ENCODE measurements at regions not wholly inside any gene's neighbourhood (a gene's known extent, or its start where the extent isn't known, plus 50 kb on each side); places are given as distances from the start of the nearest gene placed in this dataset.

DNA sequence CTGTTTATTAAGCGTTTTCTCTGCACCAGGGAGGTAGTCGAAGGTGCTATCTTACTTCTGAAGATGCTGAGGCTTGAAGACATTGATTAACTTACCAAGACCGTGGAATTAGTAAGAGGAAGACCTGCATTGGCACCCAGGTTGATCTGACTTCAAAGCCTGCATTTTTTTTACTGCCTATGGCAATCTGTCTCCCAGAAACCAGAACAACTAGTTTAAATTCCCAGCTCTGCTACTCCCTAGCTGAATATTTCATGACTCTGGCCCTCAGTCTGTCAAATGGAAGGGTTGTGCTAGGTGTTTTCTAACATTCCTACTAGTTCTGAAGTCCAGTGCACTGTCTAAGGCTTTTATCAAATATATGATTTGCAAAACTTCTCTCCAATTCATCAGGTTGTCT, 52.0 kb upstream of the GRAMD1B start:
- Histone ChIP-seq H3K27me3 (ENCODE audit: control insufficient read depth, insufficient read depth, low read length) (no peaks in the 10 kb centered on the region), H3K4me3 (ENCODE audit: low read length) (no peak overlapping the region), H3K4me1 (ENCODE audit: control insufficient read depth, insufficient read depth, low read length) (no peaks in the 10 kb centered on the region), H3K9ac (ENCODE audit: low read length) (no peak overlapping the region), H3K9me3 (ENCODE audit: control insufficient read depth, low read length) (no peaks in the 10 kb centered on the region), H3K36me3 (ENCODE audit: control insufficient read depth, insufficient read depth, low read length) (no peaks in the 10 kb centered on the region)

GRCh38 chr11:123377355-123377754, 52.7 kb upstream of the GRAMD1B start:
- no peaks in the 10 kb centered on the region for H3K9me3 ChIP-seq (ENCODE audit: control insufficient read depth, low read length)
- no peaks in the 10 kb centered on the region for H3K4me1 ChIP-seq (ENCODE audit: control insufficient read depth, insufficient read depth, low read length)
- H3K9ac ChIP-seq (ENCODE audit: low read length) = no peak overlapping the region
- no peaks in the 10 kb centered on the region for H3K27me3 ChIP-seq (ENCODE audit: control insufficient read depth, insufficient read depth, low read length)
- no peak overlapping the region for H3K4me3 ChIP-seq (ENCODE audit: low read length)
- no peaks in the 10 kb centered on the region for H3K36me3 ChIP-seq (ENCODE audit: control insufficient read depth, insufficient read depth, low read length)

GRCh38 chr11:123375832-123376231, 54.2 kb upstream of the GRAMD1B start:
- Histone ChIP-seq H3K9me3 (ENCODE audit: control insufficient read depth, low read length) (no peaks in the 10 kb centered on the region), H3K9ac (ENCODE audit: low read length) (no peak overlapping the region), H3K4me3 (ENCODE audit: low read length) (no peak overlapping the region), H3K27me3 (ENCODE audit: control insufficient read depth, insufficient read depth, low read length) (no peaks in the 10 kb centered on the region), H3K4me1 (ENCODE audit: control insufficient read depth, insufficient read depth, low read length) (no peaks in the 10 kb centered on the region), H3K36me3 (ENCODE audit: control insufficient read depth, insufficient read depth, low read length) (no peaks in the 10 kb centered on the region)

GRCh38 chr11:123374622-123374968, 55.5 kb upstream of the GRAMD1B start:
- Histone ChIP-seq H3K4me1 (ENCODE audit: control insufficient read depth, insufficient read depth, low read length) (no peaks in the 10 kb centered on the region), H3K36me3 (ENCODE audit: control insufficient read depth, insufficient read depth, low read length) (no peaks in the 10 kb centered on the region), H3K4me3 (ENCODE audit: low read length) (no peak overlapping the region), H3K9me3 (ENCODE audit: control insufficient read depth, low read length) (no peaks in the 10 kb centered on the region), H3K9ac (ENCODE audit: low read length) (no peak overlapping the region), H3K27me3 (ENCODE audit: control insufficient read depth, insufficient read depth, low read length) (no peaks in the 10 kb centered on the region)

DNA sequence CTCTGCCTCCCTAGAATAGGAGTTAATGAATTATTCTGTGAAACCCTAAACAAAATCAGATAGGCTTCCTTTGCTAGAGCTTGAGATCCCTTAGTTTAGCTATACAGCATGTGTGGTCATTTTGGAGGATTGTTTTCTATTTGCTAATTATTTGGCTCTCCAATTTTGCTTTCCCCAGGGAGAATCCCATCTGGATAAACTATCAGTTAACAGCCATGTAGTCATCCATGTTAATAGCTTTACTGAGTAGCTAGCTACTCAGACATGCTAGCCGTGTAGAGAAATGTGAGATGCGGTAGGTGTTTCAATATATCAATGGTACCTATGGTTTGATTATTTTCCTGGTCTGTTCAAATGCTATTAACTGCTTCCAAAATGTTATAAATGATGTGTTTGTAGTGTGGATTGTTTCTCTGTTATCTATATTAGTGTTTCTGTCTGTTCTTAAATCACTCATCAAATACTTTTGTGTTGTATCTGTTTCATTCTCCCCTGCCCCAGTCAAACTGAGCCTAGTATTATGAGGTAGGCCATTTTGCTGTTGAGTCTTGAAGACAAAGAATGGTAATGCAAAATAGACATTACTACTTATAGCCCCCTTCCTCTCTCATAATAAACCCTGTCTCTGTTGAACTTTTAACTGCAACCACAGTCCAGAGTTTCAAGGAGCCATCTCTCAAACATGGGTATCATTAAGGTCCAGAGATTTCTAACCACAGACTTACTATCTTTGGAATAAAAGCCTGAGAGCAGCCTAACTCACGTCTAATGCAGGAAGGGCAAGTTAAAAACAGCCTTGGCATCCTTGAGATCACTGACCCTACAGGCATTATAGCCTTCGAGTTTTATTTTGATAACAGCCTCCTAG, 56.1 kb upstream of the GRAMD1B start:
- no peak overlapping the region for H3K4me3 ChIP-seq (ENCODE audit: low read length)
- H3K9me3 ChIP-seq (ENCODE audit: control insufficient read depth, low read length) = no peaks in the 10 kb centered on the region
- no peaks in the 10 kb centered on the region for H3K4me1 ChIP-seq (ENCODE audit: control insufficient read depth, insufficient read depth, low read length)
- H3K36me3 ChIP-seq (ENCODE audit: control insufficient read depth, insufficient read depth, low read length) = no peaks in the 10 kb centered on the region
- no peak overlapping the region for H3K9ac ChIP-seq (ENCODE audit: low read length)
- H3K27me3 ChIP-seq (ENCODE audit: control insufficient read depth, insufficient read depth, low read length) = no peaks in the 10 kb centered on the region

GRCh38 chr11:123371506-123372297, 58.4 kb upstream of the GRAMD1B start:
- Histone ChIP-seq H3K27me3 (ENCODE audit: control insufficient read depth, insufficient read depth, low read length) (no peaks in the 10 kb centered on the region), H3K9me3 (ENCODE audit: control insufficient read depth, low read length) (no peaks in the 10 kb centered on the region), H3K4me3 (ENCODE audit: low read length) (no peak overlapping the region), H3K4me1 (ENCODE audit: control insufficient read depth, insufficient read depth, low read length) (no peaks in the 10 kb centered on the region), H3K9ac (ENCODE audit: low read length) (no peak overlapping the region), H3K36me3 (ENCODE audit: control insufficient read depth, insufficient read depth, low read length) (no peaks in the 10 kb centered on the region)

- Histone ChIP-seq H3K4me1 (ENCODE audit: control insufficient read depth, insufficient read depth, low read length) (no peaks in the 10 kb centered on the region), H3K9ac (ENCODE audit: low read length) (no peak overlapping the region)
Observed at GRCh38 chr11:123366924-123367323, 63.1 kb upstream of the GRAMD1B start.

DNA sequence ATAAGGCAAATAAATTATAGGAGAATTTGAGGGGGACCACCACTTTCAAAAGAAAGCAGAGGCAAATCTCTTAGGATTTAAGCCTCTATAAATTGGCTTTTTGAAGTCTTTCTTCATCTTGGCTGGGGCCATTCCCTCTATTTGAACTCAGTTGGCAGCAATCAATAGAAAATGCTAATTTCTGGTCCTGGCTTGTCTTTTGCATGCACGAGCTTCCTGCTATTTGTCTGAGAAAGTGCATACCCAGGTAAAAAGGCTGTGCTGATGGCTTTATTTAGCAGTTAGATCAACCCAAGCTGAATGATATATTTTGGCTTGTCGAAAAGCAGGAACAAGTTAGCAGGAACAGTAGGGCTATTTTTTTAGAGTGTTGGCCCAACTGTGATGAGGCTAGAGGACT, 64.1 kb upstream of the GRAMD1B start:
- no peaks in the 10 kb centered on the region for H3K27me3 ChIP-seq (ENCODE audit: control insufficient read depth, insufficient read depth, low read length)
- no peaks in the 10 kb centered on the region for H3K4me1 ChIP-seq (ENCODE audit: control insufficient read depth, insufficient read depth, low read length)
- no peaks in the 10 kb centered on the region for H3K9me3 ChIP-seq (ENCODE audit: control insufficient read depth, low read length)
- H3K36me3 ChIP-seq (ENCODE audit: control insufficient read depth, insufficient read depth, low read length) = no peaks in the 10 kb centered on the region
- H3K9ac ChIP-seq (ENCODE audit: low read length) = no peak overlapping the region
- no peak overlapping the region for H3K4me3 ChIP-seq (ENCODE audit: low read length)

More at GRCh38 chr11:123366924-123367323, 63.1 kb upstream of the GRAMD1B start:
- no peaks in the 10 kb centered on the region for H3K9me3 ChIP-seq (ENCODE audit: control insufficient read depth, low read length)
- H3K27me3 ChIP-seq (ENCODE audit: control insufficient read depth, insufficient read depth, low read length) = no peaks in the 10 kb centered on the region
- no peak overlapping the region for H3K4me3 ChIP-seq (ENCODE audit: low read length)
- no peaks in the 10 kb centered on the region for H3K36me3 ChIP-seq (ENCODE audit: control insufficient read depth, insufficient read depth, low read length)

DNA sequence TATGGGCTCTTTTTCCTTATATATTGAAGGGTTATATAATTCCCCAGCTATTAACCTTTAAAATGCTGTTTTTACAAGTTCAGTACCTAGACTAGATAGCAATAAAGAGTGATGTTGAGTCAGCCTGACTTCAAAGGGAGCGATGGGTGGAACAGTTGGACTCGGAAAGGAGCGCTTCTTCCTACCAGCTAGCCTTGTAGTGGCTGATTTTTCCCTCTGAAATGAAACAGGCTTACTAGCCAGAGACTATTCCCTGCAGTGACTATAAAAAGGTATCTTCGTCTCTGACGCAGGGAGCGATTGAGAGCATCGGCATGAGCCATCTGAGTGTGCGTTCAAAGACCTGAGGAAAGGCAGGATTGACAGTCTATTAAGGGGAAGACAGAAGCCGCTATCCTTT, 66.0 kb upstream of the GRAMD1B start:
- no peaks in the 10 kb centered on the region for H3K4me1 ChIP-seq (ENCODE audit: control insufficient read depth, insufficient read depth, low read length)
- no peaks in the 10 kb centered on the region for H3K9me3 ChIP-seq (ENCODE audit: control insufficient read depth, low read length)
- H3K27me3 ChIP-seq (ENCODE audit: control insufficient read depth, insufficient read depth, low read length) = no peaks in the 10 kb centered on the region
- no peak overlapping the region for H3K4me3 ChIP-seq (ENCODE audit: low read length)
- no peaks in the 10 kb centered on the region for H3K36me3 ChIP-seq (ENCODE audit: control insufficient read depth, insufficient read depth, low read length)
- H3K9ac ChIP-seq (ENCODE audit: low read length) = no peak overlapping the region

DNA sequence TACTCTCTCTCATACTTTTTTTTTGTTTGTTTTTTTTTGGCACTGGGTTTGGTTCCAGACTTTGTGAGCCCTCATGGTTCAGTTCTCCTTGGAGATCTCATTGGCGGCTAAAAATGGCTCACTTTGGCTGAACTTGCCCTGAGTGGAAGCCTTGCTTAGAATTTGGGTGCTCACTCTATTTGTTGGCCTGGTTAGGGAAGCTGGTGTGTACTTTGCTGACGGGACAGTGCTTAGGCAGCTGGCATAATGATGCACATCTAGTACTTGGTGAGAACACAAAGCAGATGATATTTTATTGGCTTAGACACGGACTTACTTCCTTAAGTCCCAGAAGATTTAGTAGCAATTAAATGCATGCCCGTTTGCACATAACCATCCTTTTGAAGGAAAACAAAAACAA, 66.5 kb upstream of the GRAMD1B start:
- peaks cover 2% of the 10 kb centered on the region for H3K27me3 ChIP-seq (ENCODE audit: control insufficient read depth, insufficient read depth, low read length)
- H3K9ac ChIP-seq (ENCODE audit: low read length) = no peak overlapping the region
- H3K4me3 ChIP-seq (ENCODE audit: low read length) = no peak overlapping the region
- H3K9me3 ChIP-seq (ENCODE audit: control insufficient read depth, low read length) = no peaks in the 10 kb centered on the region
- no peaks in the 10 kb centered on the region for H3K4me1 ChIP-seq (ENCODE audit: control insufficient read depth, insufficient read depth, low read length)
- no peaks in the 10 kb centered on the region for H3K36me3 ChIP-seq (ENCODE audit: control insufficient read depth, insufficient read depth, low read length)

DNA sequence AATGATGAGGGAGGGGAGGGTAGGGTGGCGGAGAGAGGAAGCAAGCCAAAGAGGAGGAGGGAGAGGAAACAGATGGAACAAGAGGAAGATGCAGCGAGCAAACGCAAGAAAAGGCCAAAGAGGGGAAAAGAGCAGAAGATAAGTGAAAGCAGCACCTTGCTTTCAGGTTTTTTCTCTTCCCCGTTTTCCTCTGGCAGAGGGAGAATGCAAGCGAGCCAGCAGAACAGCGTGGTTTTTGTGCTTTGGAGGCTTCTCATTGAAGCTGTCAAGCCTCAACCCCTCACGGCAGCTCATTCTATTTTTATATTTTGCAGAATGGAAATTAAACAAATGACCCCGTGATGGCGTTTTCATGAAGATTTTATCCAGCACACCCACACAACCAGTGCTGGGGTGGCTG, 67.1 kb upstream of the GRAMD1B start:
- Histone ChIP-seq H3K4me3 (ENCODE audit: low read length) (no peak overlapping the region), H3K27me3 (ENCODE audit: control insufficient read depth, insufficient read depth, low read length) (peaks cover 8% of the 10 kb centered on the region), H3K4me1 (ENCODE audit: control insufficient read depth, insufficient read depth, low read length) (no peaks in the 10 kb centered on the region), H3K9me3 (ENCODE audit: control insufficient read depth, low read length) (no peaks in the 10 kb centered on the region), H3K9ac (ENCODE audit: low read length) (no peak overlapping the region), H3K36me3 (ENCODE audit: control insufficient read depth, insufficient read depth, low read length) (no peaks in the 10 kb centered on the region)

DNA sequence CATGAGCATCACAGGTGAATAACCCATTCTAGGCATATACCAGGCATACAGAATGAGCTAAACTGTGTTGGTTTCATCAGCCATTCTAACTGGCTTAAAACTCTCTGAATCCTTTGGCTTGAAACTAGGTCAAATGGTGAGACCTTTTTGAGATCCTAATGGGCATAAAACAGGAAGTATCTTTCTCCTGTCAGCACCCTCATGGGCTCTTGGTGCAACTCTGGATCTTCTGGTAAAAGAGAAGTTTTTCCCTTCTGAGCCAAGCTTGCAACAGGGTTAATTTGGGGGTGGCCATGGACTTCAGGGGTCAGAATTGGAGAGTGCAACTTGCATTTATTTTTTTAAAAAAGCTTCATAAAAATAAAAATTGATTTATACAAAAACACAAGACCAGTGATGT, 67.9 kb upstream of the GRAMD1B start:
- no peak overlapping the region for H3K9ac ChIP-seq (ENCODE audit: low read length)
- peaks cover 14% of the 10 kb centered on the region for H3K27me3 ChIP-seq (ENCODE audit: control insufficient read depth, insufficient read depth, low read length)
- no peak overlapping the region for H3K4me3 ChIP-seq (ENCODE audit: low read length)
- H3K4me1 ChIP-seq (ENCODE audit: control insufficient read depth, insufficient read depth, low read length) = no peaks in the 10 kb centered on the region
- H3K9me3 ChIP-seq (ENCODE audit: control insufficient read depth, low read length) = no peaks in the 10 kb centered on the region
- H3K36me3 ChIP-seq (ENCODE audit: control insufficient read depth, insufficient read depth, low read length) = no peaks in the 10 kb centered on the region
